ENCODE measurements at regions not wholly inside any gene's neighbourhood (a gene's known extent, or its start where the extent isn't known, plus 50 kb on each side); places are given as distances from the start of the nearest gene placed in this dataset.

DNA sequence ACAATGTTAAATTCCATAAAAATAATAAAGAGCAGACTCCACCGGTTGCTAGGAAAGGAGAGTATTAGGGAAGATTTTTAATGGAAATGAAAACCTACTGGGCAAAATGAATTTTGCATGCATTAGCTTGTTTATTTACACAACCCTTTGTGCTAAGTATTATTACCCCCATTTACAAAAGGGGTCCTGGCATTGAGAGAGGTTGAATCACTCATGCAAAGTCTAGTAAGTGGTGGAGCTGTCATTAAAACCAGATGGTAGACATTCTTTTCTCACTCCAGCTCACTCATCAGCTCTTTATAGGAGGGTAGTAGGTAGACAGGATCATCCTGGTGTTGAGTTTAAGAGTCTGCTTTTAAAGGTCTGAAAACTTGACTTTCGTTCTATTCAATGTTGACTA is 395.1 kb downstream of the PLK2 start:
- no peak overlapping the region for H3K4me2 ChIP-seq (ENCODE audit: low read length)
- no peak for TF ChIP-seq EZH2phosphoT487 (IDR thresholded peaks at IDR 0.05; ENCODE audit: borderline replicate concordance, low read length)
- TF ChIP-seq, protein P1, sequence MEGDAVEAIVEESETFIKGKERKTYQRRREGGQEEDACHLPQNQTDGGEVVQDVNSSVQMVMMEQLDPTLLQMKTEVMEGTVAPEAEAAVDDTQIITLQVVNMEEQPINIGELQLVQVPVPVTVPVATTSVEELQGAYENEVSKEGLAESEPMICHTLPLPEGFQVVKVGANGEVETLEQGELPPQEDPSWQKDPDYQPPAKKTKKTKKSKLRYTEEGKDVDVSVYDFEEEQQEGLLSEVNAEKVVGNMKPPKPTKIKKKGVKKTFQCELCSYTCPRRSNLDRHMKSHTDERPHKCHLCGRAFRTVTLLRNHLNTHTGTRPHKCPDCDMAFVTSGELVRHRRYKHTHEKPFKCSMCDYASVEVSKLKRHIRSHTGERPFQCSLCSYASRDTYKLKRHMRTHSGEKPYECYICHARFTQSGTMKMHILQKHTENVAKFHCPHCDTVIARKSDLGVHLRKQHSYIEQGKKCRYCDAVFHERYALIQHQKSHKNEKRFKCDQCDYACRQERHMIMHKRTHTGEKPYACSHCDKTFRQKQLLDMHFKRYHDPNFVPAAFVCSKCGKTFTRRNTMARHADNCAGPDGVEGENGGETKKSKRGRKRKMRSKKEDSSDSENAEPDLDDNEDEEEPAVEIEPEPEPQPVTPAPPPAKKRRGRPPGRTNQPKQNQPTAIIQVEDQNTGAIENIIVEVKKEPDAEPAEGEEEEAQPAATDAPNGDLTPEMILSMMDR (IDR thresholded peaks at IDR 0.05; ENCODE audit: low read depth, low read length, poor library complexity, severe bottlenecking) = no peak
- H3F3A ChIP-seq (ENCODE audit: control insufficient read depth, insufficient read depth) = no peaks in the 10 kb centered on the region
- no peaks in the 10 kb centered on the region for H3K9me3 ChIP-seq (ENCODE audit: control insufficient read depth, insufficient read depth, low read length)
- no peaks in the 10 kb centered on the region for H3K4me1 ChIP-seq (ENCODE audit: control insufficient read depth, low read length)
- no peaks in the 10 kb centered on the region for H3K79me2 ChIP-seq (ENCODE audit: control insufficient read depth, low read length)
- no peak overlapping the region for H3K4me3 ChIP-seq (ENCODE audit: low read length)
- H4K20me1 ChIP-seq (ENCODE audit: control insufficient read depth, insufficient read depth, low read depth, low read length) = no peaks in the 10 kb centered on the region
- no peaks in the 10 kb centered on the region for H3K36me3 ChIP-seq (ENCODE audit: control insufficient read depth, low read length)
- no peaks in the 10 kb centered on the region for H3K9me2 ChIP-seq (replicated peaks; ENCODE audit: control insufficient read depth, low read length)
- no peak overlapping the region for H3K27ac ChIP-seq (ENCODE audit: low read depth, low read length)
- no peaks in the 10 kb centered on the region for H3K27me3 ChIP-seq (ENCODE audit: control insufficient read depth, low read length)

DNA sequence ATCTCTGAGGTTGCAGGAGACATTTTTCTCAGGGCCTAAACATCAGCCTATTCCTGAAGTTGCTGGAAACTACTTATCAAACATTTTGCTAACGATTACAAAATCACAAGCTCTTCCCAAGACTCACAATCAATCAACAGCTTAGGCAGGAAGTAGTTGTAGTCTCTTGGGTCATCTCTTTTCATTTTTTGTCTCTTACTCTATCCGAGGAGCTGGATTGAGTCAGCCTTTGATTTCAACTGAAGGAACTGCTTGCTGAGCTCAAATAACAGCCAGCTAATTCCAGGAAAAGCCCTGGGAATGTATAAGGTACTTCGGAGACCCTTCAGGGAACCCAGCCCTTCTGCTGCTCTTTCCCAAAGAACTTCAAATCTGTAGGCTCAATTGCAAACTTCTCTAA is 398.9 kb downstream of the PLK2 start:
- no peaks in the 10 kb centered on the region for H3K9me3 ChIP-seq (ENCODE audit: control insufficient read depth, insufficient read depth, low read length)
- H3F3A ChIP-seq (ENCODE audit: control insufficient read depth, insufficient read depth) = no peaks in the 10 kb centered on the region
- H3K4me2 ChIP-seq (ENCODE audit: low read length) = no peak overlapping the region
- no peak overlapping the region for H3K27ac ChIP-seq (ENCODE audit: low read depth, low read length)
- no peaks in the 10 kb centered on the region for H4K20me1 ChIP-seq (ENCODE audit: control insufficient read depth, insufficient read depth, low read depth, low read length)
- H3K4me1 ChIP-seq (ENCODE audit: control insufficient read depth, low read length) = no peaks in the 10 kb centered on the region
- no peaks in the 10 kb centered on the region for H3K36me3 ChIP-seq (ENCODE audit: control insufficient read depth, low read length)
- H3K9me2 ChIP-seq (replicated peaks; ENCODE audit: control insufficient read depth, low read length) = no peaks in the 10 kb centered on the region
- TF ChIP-seq, protein P1 (IDR thresholded peaks at IDR 0.05; ENCODE audit: low read depth, low read length, poor library complexity, severe bottlenecking) = no peak
- no peak for TF ChIP-seq EZH2phosphoT487 (IDR thresholded peaks at IDR 0.05; ENCODE audit: borderline replicate concordance, low read length)
- no peaks in the 10 kb centered on the region for H3K79me2 ChIP-seq (ENCODE audit: control insufficient read depth, low read length)
- H3K27me3 ChIP-seq (ENCODE audit: control insufficient read depth, low read length) = no peaks in the 10 kb centered on the region
- no peak overlapping the region for H3K4me3 ChIP-seq (ENCODE audit: low read length)

DNA sequence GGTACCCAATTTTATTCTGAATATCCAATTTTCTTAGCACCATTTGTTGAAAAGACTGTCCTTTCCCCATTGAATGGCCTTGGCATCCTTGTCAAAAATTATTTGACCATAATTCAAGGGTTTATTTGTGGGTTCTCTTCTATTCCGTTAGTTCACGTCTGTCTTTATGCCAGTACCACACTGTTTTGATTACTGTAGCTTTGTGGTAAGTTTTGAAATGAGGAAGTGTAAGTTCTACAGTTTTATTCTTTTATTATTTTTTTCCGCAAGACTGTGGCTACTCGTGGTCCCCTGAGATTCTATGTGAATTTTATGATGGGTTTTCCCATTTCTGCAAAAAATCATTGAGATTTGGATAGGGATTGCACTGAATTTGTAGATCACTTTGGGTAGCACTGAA is 402.6 kb downstream of the PLK2 start:
- H4K20me1 ChIP-seq (ENCODE audit: control insufficient read depth, insufficient read depth, low read depth, low read length) = no peaks in the 10 kb centered on the region
- H3K79me2 ChIP-seq (ENCODE audit: control insufficient read depth, low read length) = no peaks in the 10 kb centered on the region
- H3K9me3 ChIP-seq (ENCODE audit: control insufficient read depth, insufficient read depth, low read length) = no peaks in the 10 kb centered on the region
- H3K27me3 ChIP-seq (ENCODE audit: control insufficient read depth, low read length) = no peaks in the 10 kb centered on the region
- H3K36me3 ChIP-seq (ENCODE audit: control insufficient read depth, low read length) = no peaks in the 10 kb centered on the region
- H3F3A ChIP-seq (ENCODE audit: control insufficient read depth, insufficient read depth) = no peaks in the 10 kb centered on the region
- no peaks in the 10 kb centered on the region for H3K4me1 ChIP-seq (ENCODE audit: control insufficient read depth, low read length)
- H3K4me2 ChIP-seq (ENCODE audit: low read length) = no peak overlapping the region
- H3K27ac ChIP-seq (ENCODE audit: low read depth, low read length) = no peak overlapping the region
- no peaks in the 10 kb centered on the region for H3K9me2 ChIP-seq (replicated peaks; ENCODE audit: control insufficient read depth, low read length)
- TF ChIP-seq EZH2phosphoT487 (IDR thresholded peaks at IDR 0.05; ENCODE audit: borderline replicate concordance, low read length) = no peak
- TF ChIP-seq, protein P1 (IDR thresholded peaks at IDR 0.05; ENCODE audit: low read depth, low read length, poor library complexity, severe bottlenecking) = no peak
- no peak overlapping the region for H3K4me3 ChIP-seq (ENCODE audit: low read length)

DNA sequence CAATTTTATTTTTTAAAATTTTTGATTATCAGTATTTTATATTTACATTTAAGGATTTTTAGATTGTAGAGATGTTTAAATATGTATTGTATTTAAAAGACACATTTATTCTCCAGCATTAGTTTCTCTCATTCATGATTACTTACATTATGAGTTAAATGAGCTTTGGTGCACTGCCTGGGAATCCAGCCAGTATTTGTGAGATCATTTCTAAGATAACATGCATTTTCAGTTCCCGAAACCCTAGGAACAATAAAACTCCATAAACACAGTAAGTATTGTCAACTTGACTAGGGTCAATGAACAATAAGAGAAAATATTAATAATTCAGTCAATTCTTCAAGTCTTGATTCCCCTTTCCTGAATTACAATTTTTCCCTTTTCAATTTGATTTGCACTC is 403.3 kb downstream of the PLK2 start:
- Histone ChIP-seq H3F3A (ENCODE audit: control insufficient read depth, insufficient read depth) (no peaks in the 10 kb centered on the region), H3K79me2 (ENCODE audit: control insufficient read depth, low read length) (no peaks in the 10 kb centered on the region), H3K27me3 (ENCODE audit: control insufficient read depth, low read length) (no peaks in the 10 kb centered on the region), H3K4me3 (ENCODE audit: low read length) (no peak overlapping the region), H3K4me1 (ENCODE audit: control insufficient read depth, low read length) (no peaks in the 10 kb centered on the region), H3K4me2 (ENCODE audit: low read length) (no peak overlapping the region), H3K27ac (ENCODE audit: low read depth, low read length) (no peak overlapping the region), H3K9me3 (ENCODE audit: control insufficient read depth, insufficient read depth, low read length) (no peaks in the 10 kb centered on the region), H4K20me1 (ENCODE audit: control insufficient read depth, insufficient read depth, low read depth, low read length) (no peaks in the 10 kb centered on the region), H3K36me3 (ENCODE audit: control insufficient read depth, low read length) (no peaks in the 10 kb centered on the region), H3K9me2 (replicated peaks; ENCODE audit: control insufficient read depth, low read length) (no peaks in the 10 kb centered on the region)
- no peak for TF ChIP-seq EZH2phosphoT487 (IDR thresholded peaks at IDR 0.05; ENCODE audit: borderline replicate concordance, low read length)
- TF ChIP-seq, protein P1 (IDR thresholded peaks at IDR 0.05; ENCODE audit: low read depth, low read length, poor library complexity, severe bottlenecking) = no peak

Measured in DOHH2 (cell line).